H1 (cell line): ENCODE measurements at regions not wholly inside any gene's neighbourhood (a gene's known extent, or its start where the extent isn't known, plus 50 kb on each side); places are given as distances from the start of the nearest gene placed in this dataset.

Experiments used
- CTCF ChIA-PET: fragments of 300-600 bp; sonication (Branson Sonifier 250); formaldehyde crosslinking; loops from one replicate; lab custom pipeline; 2021; ENCODE audit not compliant: partially characterized antibody; lab: Charles Lee
- POLR2A ChIA-PET: fragments of 300-600 bp; sonication (Branson Sonifier 250); formaldehyde crosslinking; loops from one replicate; lab custom pipeline; 2021; ENCODE audit warnings: inconsistent platforms; ENCODE audit not compliant: partially characterized antibody; lab: Charles Lee
- DNase-seq, 2 experiments: peaks; one replicate each; pipeline versions ENCODE4 v3.0.0 to v3.0.0-alpha.2; 2010 to 2022; ENCODE audit warnings: low spot score in 2 of 2, low read depth in 1 of 2, mixed read lengths in 1 of 2
- FAIRE-seq: peaks from 2 replicates; lab custom pipeline; 2011; peaks lifted over from hg19 to GRCh38; lab: Jason Lieb, UNC
- H2AFZ ChIP-seq: 2 replicates; pipeline ENCODE4 v1.8.1; 2012; ENCODE audit warnings: low read length, inconsistent platforms
- H2AK5ac ChIP-seq: 2 replicates; pipeline ENCODE4 v1.6.1; 2013; ENCODE audit warnings: low read depth, low read length
- H2BK120ac ChIP-seq: replicated peaks from 2 replicates; pipeline ENCODE3; 2013; ENCODE audit warnings: low read depth, low read length, inconsistent platforms
- H2BK12ac ChIP-seq: 2 replicates; pipeline ENCODE4 v1.6.1; 2013; ENCODE audit warnings: low read depth, low read length
- H2BK15ac ChIP-seq: 2 replicates; pipeline ENCODE4 v1.6.1; 2013; ENCODE audit warnings: low read length
- H2BK20ac ChIP-seq: 2 replicates; pipeline ENCODE4 v1.6.1; 2013; ENCODE audit warnings: low read length
- H2BK5ac ChIP-seq: 2 replicates; pipeline ENCODE4 v1.6.1; 2013; ENCODE audit warnings: low read depth, low read length
- H3K14ac ChIP-seq: 2 replicates; pipeline ENCODE4 v1.6.1; 2013; ENCODE audit warnings: inconsistent platforms; ENCODE audit not compliant: insufficient read length
- H3K18ac ChIP-seq: 2 replicates; pipeline ENCODE4 v1.6.1; 2013; ENCODE audit warnings: low read length; ENCODE audit errors: extremely low read depth
- H3K23ac ChIP-seq: 2 replicates; pipeline ENCODE4 v1.6.1; 2013; ENCODE audit warnings: inconsistent platforms; ENCODE audit not compliant: insufficient read length
- H3K23me2 ChIP-seq: 2 replicates; pipeline ENCODE4 v1.6.1; 2013; ENCODE audit warnings: low read depth, low read length
- H3K27ac ChIP-seq: 2 replicates; pipeline ENCODE4 v1.6.1; 2011; ENCODE audit warnings: low read depth, low read length, inconsistent platforms
- H3K27me3 ChIP-seq, 4 experiments: replicated peaks in 1 of 4; 1 replicate in 1 of 4; 2 replicates in 3 of 4; pipeline versions ENCODE4 v1.6.1 to v1.8.1; 2011 to 2013; ENCODE audit warnings: low read length in 3 of 4, mild to moderate bottlenecking in 3 of 4, inconsistent platforms in 2 of 4, mixed read lengths in 2 of 4, moderate library complexity in 1 of 4; ENCODE audit not compliant: control insufficient read depth in 3 of 4, insufficient read depth in 3 of 4; ENCODE audit errors: extremely low read depth in 1 of 4
- H3K36me3 ChIP-seq, 4 experiments: 2 replicates each; pipeline versions ENCODE4 v1.6.1 to v1.8.1; 2011 to 2013; ENCODE audit warnings: mild to moderate bottlenecking in 4 of 4, low read length in 3 of 4, moderate library complexity in 2 of 4, control low read depth in 1 of 4, inconsistent platforms in 1 of 4; ENCODE audit not compliant: insufficient read depth in 4 of 4, control insufficient read depth in 2 of 4
- H3K4ac ChIP-seq: replicated peaks from 2 replicates; pipeline ENCODE3; 2013; ENCODE audit warnings: low read length, low read depth, mixed read lengths, inconsistent platforms; ENCODE audit not compliant: insufficient read length
- H3K4me1 ChIP-seq, 4 experiments: replicated peaks in 1 of 4; 1 replicate in 1 of 4; 2 replicates in 3 of 4; pipeline versions ENCODE4 v1.6.1 to v1.8.1; 2011 to 2013; ENCODE audit warnings: low read length in 3 of 4, inconsistent platforms in 2 of 4, mixed read lengths in 1 of 4; ENCODE audit not compliant: insufficient read depth in 4 of 4, control insufficient read depth in 3 of 4
- H3K4me2 ChIP-seq, 2 experiments: 2 replicates each; pipeline versions ENCODE4 v1.6.1 to v1.8.1; 2011 to 2013; ENCODE audit warnings: low read depth in 2 of 2, low read length in 2 of 2, control low read depth in 1 of 2, inconsistent platforms in 1 of 2, mild to moderate bottlenecking in 1 of 2; ENCODE audit not compliant: insufficient read depth in 1 of 2
- H3K4me3 ChIP-seq, 4 experiments: fragments of 200-600, 300-600 bp in 1 of 4; sonication (generic), shearing (Covaris generic), sonication (Bioruptor Twin) in 1 of 4; 2 replicates each; pipeline versions ENCODE4 v1.5.1 to v1.8.1; 2011 to 2016; ENCODE audit warnings: low read length in 4 of 4, low read depth in 3 of 4, control low read depth in 2 of 4, inconsistent platforms in 2 of 4, mild to moderate bottlenecking in 2 of 4, mixed read lengths in 1 of 4, moderate library complexity in 1 of 4; ENCODE audit not compliant: insufficient read depth in 2 of 4; ENCODE audit errors: extremely low read depth in 1 of 4
- H3K56ac ChIP-seq: replicated peaks from 2 replicates; pipeline ENCODE3; 2013; ENCODE audit warnings: low read depth, mild to moderate bottlenecking, mixed read lengths, low read length, inconsistent platforms; ENCODE audit not compliant: insufficient read length
- H3K79me1 ChIP-seq: 2 replicates; pipeline ENCODE4 v1.6.1; 2013; ENCODE audit warnings: low read depth, low read length, control low read depth
- H3K79me2 ChIP-seq, 2 experiments: 2 replicates each; pipeline versions ENCODE4 v1.6.1 to v1.8.1; 2012 to 2013; ENCODE audit warnings: low read length in 2 of 2, mild to moderate bottlenecking in 2 of 2, inconsistent platforms in 1 of 2; ENCODE audit not compliant: insufficient read depth in 2 of 2, control insufficient read depth in 1 of 2
- H3K9ac ChIP-seq, 4 experiments: replicated peaks in 1 of 4; 1 replicate in 1 of 4; 2 replicates in 3 of 4; pipeline versions ENCODE4 v1.6.1 to v1.8.1; 2011 to 2013; ENCODE audit warnings: low read depth in 3 of 4, low read length in 3 of 4, control low read depth in 2 of 4, mild to moderate bottlenecking in 2 of 4, moderate library complexity in 2 of 4, inconsistent platforms in 1 of 4; ENCODE audit errors: extremely low read depth in 1 of 4
- H3K9me3 ChIP-seq, 2 experiments: 2 replicates each; pipeline versions ENCODE4 v1.6.1 to v1.8.1; 2012 to 2013; ENCODE audit warnings: mild to moderate bottlenecking in 2 of 2, moderate library complexity in 2 of 2, control low read depth in 1 of 2, inconsistent platforms in 1 of 2, low read depth in 1 of 2, low read length in 1 of 2, mixed read lengths in 1 of 2; ENCODE audit not compliant: insufficient read depth in 2 of 2
- H4K20me1 ChIP-seq, 2 experiments: replicated peaks in 1 of 2; 2 replicates each; pipeline versions ENCODE3 to v1.8.1; 2011 to 2013; ENCODE audit warnings: inconsistent platforms in 2 of 2, low read length in 2 of 2, mild to moderate bottlenecking in 1 of 2; ENCODE audit not compliant: insufficient read depth in 2 of 2, control insufficient read depth in 1 of 2
- H4K5ac ChIP-seq: 2 replicates; pipeline ENCODE4 v1.6.1; 2013; ENCODE audit warnings: low read length, low read depth, mixed read lengths, inconsistent platforms; ENCODE audit not compliant: insufficient read length
- H4K8ac ChIP-seq: 2 replicates; pipeline ENCODE4 v1.8.0; 2013; ENCODE audit warnings: mild to moderate bottlenecking, moderate library complexity, low read length, inconsistent platforms; ENCODE audit not compliant: insufficient read depth; ENCODE audit errors: extremely low read depth
- H4K91ac ChIP-seq: replicated peaks from 2 replicates; pipeline ENCODE3; 2013; ENCODE audit warnings: low read length, mixed read lengths, inconsistent platforms; ENCODE audit not compliant: insufficient read length
- BRCA1 ChIP-seq: IDR thresholded peaks from 2 replicates; pipeline ENCODE4 v1.6.1; 2012; ENCODE audit warnings: low read depth, low read length, improper control_type of control experiment
- CHD1 ChIP-seq: IDR thresholded peaks from 2 replicates; pipeline ENCODE4 v1.6.1; 2012; ENCODE audit warnings: low read depth, low read length, improper control_type of control experiment
- CREB1 ChIP-seq: IDR thresholded peaks from 2 replicates; pipeline ENCODE4 v1.6.1; 2012; ENCODE audit warnings: inconsistent platforms
- CTCF ChIP-seq, 3 experiments: IDR thresholded peaks; 1 replicate in 2 of 3; 2 replicates in 1 of 3; pipeline versions ENCODE4 v1.5.1 to v1.6.1; 2011; ENCODE audit warnings: low read length in 3 of 3, mild to moderate bottlenecking in 3 of 3, inconsistent platforms in 2 of 3, low read depth in 1 of 3, moderate library complexity in 1 of 3; ENCODE audit not compliant: insufficient read depth in 1 of 3; ENCODE audit errors: control extremely low read depth in 1 of 3
- EZH2 ChIP-seq: fragments of 200-600 bp; sonication (generic); IDR thresholded peaks from 2 replicates; pipeline ENCODE4 v1.7.1; 2012; ENCODE audit warnings: low read depth, mild to moderate bottlenecking, moderate library complexity, low read length, inconsistent platforms; ENCODE audit not compliant: severe bottlenecking
- FOSL1 ChIP-seq: IDR thresholded peaks from 2 replicates; pipeline ENCODE4 v1.6.1; 2011; ENCODE audit warnings: mild to moderate bottlenecking, low read depth, low read length, moderate library complexity; ENCODE audit not compliant: insufficient read depth
- KDM4A ChIP-seq: IDR thresholded peaks from one replicate; pipeline ENCODE4 v1.7.1; 2012; ENCODE audit warnings: low read depth, mild to moderate bottlenecking, moderate library complexity, low read length, inconsistent platforms; ENCODE audit not compliant: severe bottlenecking
- MAX ChIP-seq: IDR thresholded peaks from 2 replicates; pipeline ENCODE4 v1.6.1; 2012; ENCODE audit warnings: inconsistent platforms
- POLR2A ChIP-seq, 2 experiments: IDR thresholded peaks; 1 replicate in 1 of 2; 2 replicates in 1 of 2; pipeline ENCODE4 v1.6.1; 2011; ENCODE audit warnings: low read depth in 2 of 2, low read length in 2 of 2, mild to moderate bottlenecking in 2 of 2; ENCODE audit errors: control extremely low read depth in 1 of 2
- RXRA ChIP-seq: IDR thresholded peaks from 2 replicates; pipeline ENCODE4 v1.6.1; 2011; ENCODE audit warnings: low read depth, mild to moderate bottlenecking, low read length, moderate library complexity; ENCODE audit not compliant: insufficient read depth
- SP4 ChIP-seq: IDR thresholded peaks from 2 replicates; pipeline ENCODE4 v1.6.1; 2012; ENCODE audit warnings: low read length, inconsistent platforms
- TEAD4 ChIP-seq: IDR thresholded peaks from 2 replicates; pipeline ENCODE4 v1.6.1; 2012; ENCODE audit warnings: low read depth, low read length, inconsistent platforms, mixed read lengths
- WGBS, 2 experiments: shearing (Covaris generic) in 1 of 2; methylation state at CpG; one replicate each; pipeline versions ENCODE4 v1.1.6 to v1.1.7; 2013 to 2015; ENCODE audit warnings: low lambda C conversion rate in 2 of 2, mixed read lengths in 2 of 2, inconsistent platforms in 1 of 2, low coverage in 1 of 2, missing lambda C conversion rate in 1 of 2; ENCODE audit not compliant: insufficient replicate concordance in 2 of 2, insufficient coverage in 1 of 2, insufficient read length in 1 of 2; ENCODE audit errors: extremely low coverage in 1 of 2, missing lambda C conversion rate in 1 of 2; 5-methylcytosine and 5-hydroxymethylcytosine counted together

- POLR2A ChIA-PET: interaction anchor here (0.6 kb wide), 1 partner anchor 234 kb away, joined by 3 read pairs; no protein-coding TSS in a partner anchor
- TF ChIP-seq CREB1 (no peak), CTCF (IDR thresholded peaks at IDR 0.05; ENCODE audit: control extremely low read depth in 1 of 3, insufficient read depth in 1 of 3, low read depth in 1 of 3, low read length in 3 of 3) (no peak), SP4 (no peak), KDM4A (no peak), FOSL1 (no peak), RXRA (no peak), CHD1 (no peak), BRCA1 (no peak), POLR2A (IDR thresholded peaks at IDR 0.05; ENCODE audit: control extremely low read depth in 1 of 2, low read depth in 2 of 2, low read length in 2 of 2) (no peak), TEAD4 (no peak), MAX (no peak), EZH2 (no peak)
Measured at GRCh38 chr4:151953795-151954372, 193.1 kb upstream of the GATB start.

More at GRCh38 chr4:151953795-151954372, 193.1 kb upstream of the GATB start:
- H3K14ac ChIP-seq: no peak overlapping the region
- no peak for FAIRE-seq
- no peak overlapping the region for H3K23ac ChIP-seq
- H2BK15ac ChIP-seq: no peak overlapping the region
- DNase-seq: no peak
- no peak overlapping the region for H2AK5ac ChIP-seq
- no peaks in the 10 kb centered on the region for H3K79me2 ChIP-seq
- CTCF ChIA-PET: interaction anchor here (0.6 to 1.0 kb wide), 2 partner anchors 209 to 275 kb away, joined by 3 read pairs; no protein-coding TSS in a partner anchor
- no peaks in the 10 kb centered on the region for H3K79me1 ChIP-seq
- H4K5ac ChIP-seq: no peak overlapping the region
- no peaks in the 10 kb centered on the region for H3K27me3 ChIP-seq
- H4K8ac ChIP-seq: no peak overlapping the region
- no peak overlapping the region for H3K4me3 ChIP-seq
- H3K56ac ChIP-seq: no peak overlapping the region
- peaks cover 0 to 6% (median 3%) of the 10 kb centered on the region in 4 experiments; a peak in 3 of 7 replicates for H3K4me1 ChIP-seq
- no peak overlapping the region for H2BK5ac ChIP-seq
- no peak overlapping the region for H3K18ac ChIP-seq
- no peak overlapping the region for H3K27ac ChIP-seq
- H4K20me1 ChIP-seq: no peaks in the 10 kb centered on the region
- no peak overlapping the region for H2BK12ac ChIP-seq
- no peak overlapping the region for H2BK20ac ChIP-seq
- H2AFZ ChIP-seq: no peak overlapping the region
- no peak overlapping the region; a peak in 1 of 7 replicates for H3K9ac ChIP-seq
- no peaks in the 10 kb centered on the region for H3K9me3 ChIP-seq
- no peak overlapping the region for H2BK120ac ChIP-seq
- no peak overlapping the region for H3K4ac ChIP-seq
- WGBS, 2 experiments: 91% methylated on average over 6 of the region's 6 CpGs; no CpG with 5 or more reads in 1 of the 2 experiments
- no peaks in the 10 kb centered on the region for H3K36me3 ChIP-seq
- H4K91ac ChIP-seq: no peak overlapping the region
- H3K4me2 ChIP-seq: no peak overlapping the region
- no peaks in the 10 kb centered on the region for H3K23me2 ChIP-seq
